ENCODE measurements at regions not wholly inside any gene's neighbourhood (a gene's known extent, or its start where the extent isn't known, plus 50 kb on each side); places are given as distances from the start of the nearest gene placed in this dataset.

GRCh38 chr6:10307028-10307427 lies 107.8 kb downstream of the TFAP2A start:
- TF ChIP-seq POLR2A (IDR thresholded peaks at IDR 0.05; ENCODE audit: low read length) (no peak), GATA1 (IDR thresholded peaks at IDR 0.05; ENCODE audit: low read depth, low read length) (no peak)
